ENCODE measurements at regions not wholly inside any gene's neighbourhood (a gene's known extent, or its start where the extent isn't known, plus 50 kb on each side); places are given as distances from the start of the nearest gene placed in this dataset.

GRCh38 chr1:9184749-9185148, 49.8 kb upstream of the H6PD start:
- Histone ChIP-seq H2BK5ac (ENCODE audit: low read length) (no peak overlapping the region), H3K27ac (replicated peaks; ENCODE audit: low read length) (no peak overlapping the region)

More at GRCh38 chr1:9184749-9185148, 49.8 kb upstream of the H6PD start:
- no peak overlapping the region for H3K14ac ChIP-seq (ENCODE audit: low read length)
- H3K23ac ChIP-seq (ENCODE audit: low read depth, low read length, poor library complexity): peak overlapping the region; percentile 12
- H2BK120ac ChIP-seq (ENCODE audit: low read depth, low read length): no peak overlapping the region
- H3K4ac ChIP-seq (ENCODE audit: low read length): no peak overlapping the region
- no CpG with 5 or more reads among the region's 8 CpGs for WGBS, 2 donors (ENCODE audit: extremely low coverage in 2 of 2, insufficient read length in 2 of 2, insufficient replicate concordance in 1 of 2)
- no peak overlapping the region for H3K9ac ChIP-seq (ENCODE audit: low read depth, low read length, poor library complexity)
- DNase-seq (ENCODE audit: low spot score): no peak
- H3K9me3 ChIP-seq (replicated peaks in 1 of 2; ENCODE audit: control insufficient read depth in 2 of 2, insufficient read depth in 1 of 2, low read depth in 1 of 2, low read length in 2 of 2): peaks cover 3 to 4% of the 10 kb centered on the region in 2 donors
- H4K91ac ChIP-seq (ENCODE audit: low read depth, low read length, poor library complexity): no peak overlapping the region
- H3K79me1 ChIP-seq (ENCODE audit: low read depth, low read length): peaks cover 11% of the 10 kb centered on the region
- peaks cover 0 to 3% of the 10 kb centered on the region in 2 donors for H3K36me3 ChIP-seq (replicated peaks in 1 of 2; ENCODE audit: control insufficient read depth in 2 of 2, insufficient read depth in 2 of 2, low read length in 2 of 2)
- no peak overlapping the region for H2BK12ac ChIP-seq (ENCODE audit: low read length)
- H3K18ac ChIP-seq (ENCODE audit: low read length): no peak overlapping the region
- H3K4me2 ChIP-seq (ENCODE audit: insufficient read depth, low read length, poor library complexity, severe bottlenecking): no peak overlapping the region
- H2AK5ac ChIP-seq (ENCODE audit: low read depth, low read length): no peak overlapping the region
- H3K4me1 ChIP-seq (ENCODE audit: control insufficient read depth in 2 of 2, insufficient read depth in 1 of 2, low read depth in 1 of 2, low read length in 2 of 2): peaks cover 6 to 23% of the 10 kb centered on the region in 2 donors
- H2BK15ac ChIP-seq (ENCODE audit: low read length): no peak overlapping the region
- H2AFZ ChIP-seq (ENCODE audit: low read length): no peak overlapping the region
- H4K8ac ChIP-seq (ENCODE audit: low read depth, low read length): no peak overlapping the region
- peaks cover 0 to 41% (median 21%) of the 10 kb centered on the region in 3 experiments for H3K27me3 ChIP-seq (ENCODE audit: control insufficient read depth in 3 of 3, insufficient read depth in 3 of 3, low read depth in 1 of 3, low read length in 3 of 3)
- H3K4me3 ChIP-seq (ENCODE audit: low read length in 2 of 2): peak overlapping the region in 1 of 2 donors; percentile 37
